NB4 (cell line): ENCODE measurements at regions not wholly inside any gene's neighbourhood (a gene's known extent, or its start where the extent isn't known, plus 50 kb on each side); places are given as distances from the start of the nearest gene placed in this dataset.

Experiments
- DNase-seq: peaks from one replicate; pipeline ENCODE4 v3.0.0; 2010; ENCODE audit warnings: low read depth
- H3K4me3 ChIP-seq: one replicate; pipeline ENCODE4 v1.5.1; 2011; ENCODE audit warnings: mild to moderate bottlenecking, low read depth, low read length, moderate library complexity
- CTCF ChIP-seq: IDR thresholded peaks from one replicate; pipeline ENCODE4 v1.5.1; 2012; ENCODE audit warnings: low read depth, low read length
- MAX ChIP-seq: IDR thresholded peaks from 2 replicates; pipeline ENCODE4 v1.6.1; 2011; ENCODE audit warnings: low read depth, low read length
- MYC ChIP-seq: IDR thresholded peaks from 2 replicates; pipeline ENCODE4 v1.6.1; 2011; ENCODE audit warnings: low read depth, low read length
- POLR2A ChIP-seq: IDR thresholded peaks from 2 replicates; pipeline ENCODE4 v1.6.1; 2011; ENCODE audit warnings: mild to moderate bottlenecking; ENCODE audit not compliant: insufficient read length; ENCODE audit errors: extremely low read depth

DNA sequence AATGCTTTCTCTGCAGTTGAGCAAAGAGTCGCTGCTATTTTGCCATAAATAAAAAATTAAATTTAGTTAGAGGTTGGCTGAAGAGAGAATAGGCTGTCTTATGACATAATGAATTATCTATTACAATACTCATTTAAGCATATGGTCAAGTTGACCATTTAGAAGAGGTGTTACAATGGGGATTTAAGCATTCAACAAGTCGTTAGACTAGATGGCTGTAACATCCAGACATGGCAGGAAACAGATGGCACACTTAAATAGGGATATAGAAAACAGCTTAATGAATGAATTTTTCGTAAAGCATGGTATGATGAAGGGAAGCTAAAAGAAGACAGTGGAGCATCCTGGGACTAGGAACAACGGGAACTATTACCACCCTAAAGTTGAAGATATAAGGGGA lies 160.3 kb upstream of the PTPRD start:
- TF ChIP-seq MAX: no peak
- no peak for TF ChIP-seq MYC
- H3K4me3 ChIP-seq: no peak overlapping the region
- no peak for DNase-seq

DNA sequence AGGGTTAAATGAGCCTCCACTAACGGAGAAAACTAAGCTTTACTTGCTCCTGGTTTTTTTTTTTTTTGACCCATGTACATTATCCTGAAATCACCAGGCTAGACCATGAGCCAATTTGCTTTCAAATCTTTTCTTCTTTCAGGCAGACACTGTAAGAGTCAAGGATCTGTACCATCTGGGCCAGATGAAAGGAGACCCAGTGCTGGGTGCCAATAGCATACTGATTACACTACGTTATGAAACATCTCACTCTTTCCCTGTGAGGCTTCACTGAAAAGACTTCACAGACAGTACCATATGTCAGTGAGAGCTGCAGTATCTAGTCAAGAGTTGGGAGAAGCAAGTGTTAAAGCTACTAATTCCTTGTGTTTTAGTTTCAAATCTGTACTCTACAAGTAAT lies 161.2 kb upstream of the PTPRD start:
- DNase-seq: no peak
- H3K4me3 ChIP-seq: no peak overlapping the region
- TF ChIP-seq MAX (no peak), MYC (no peak), CTCF (no peak), POLR2A (no peak)

GRCh38 chr9:10785255-10785654 lies 172.5 kb upstream of the PTPRD start:
- DNase-seq: no peak
- no peak overlapping the region for H3K4me3 ChIP-seq
- TF ChIP-seq MYC: no peak
- no peak for TF ChIP-seq POLR2A
- TF ChIP-seq MAX: no peak
- TF ChIP-seq CTCF: no peak

- TF ChIP-seq POLR2A (no peak), MYC (no peak), MAX (no peak), CTCF (no peak)
- DNase-seq: no peak
- H3K4me3 ChIP-seq: no peak overlapping the region
Measured at GRCh38 chr9:10793306-10793705, 180.5 kb upstream of the PTPRD start.

GRCh38 chr9:10804486-10804885 lies 191.7 kb upstream of the PTPRD start:
- no peak for DNase-seq
- H3K4me3 ChIP-seq: no peak overlapping the region
- TF ChIP-seq MYC: no peak
- TF ChIP-seq CTCF: no peak
- TF ChIP-seq MAX: no peak
- TF ChIP-seq POLR2A: no peak

- no peak for DNase-seq
- TF ChIP-seq POLR2A (no peak), MYC (no peak), CTCF (no peak), MAX (no peak)
- H3K4me3 ChIP-seq: no peak overlapping the region
Measured at GRCh38 chr9:10806868-10807267, 194.1 kb upstream of the PTPRD start.
